NB4 (cell line): ENCODE measurements at regions not wholly inside any gene's neighbourhood (a gene's known extent, or its start where the extent isn't known, plus 50 kb on each side); places are given as distances from the start of the nearest gene placed in this dataset.

ENCODE experiments used
- POLR2A ChIP-seq: IDR thresholded peaks from 2 replicates; pipeline ENCODE4 v1.6.1; 2011; ENCODE audit warnings: mild to moderate bottlenecking; ENCODE audit not compliant: insufficient read length; ENCODE audit errors: extremely low read depth
- TF ChIP-seq, protein P1 (sequence below): IDR thresholded peaks from one replicate; pipeline ENCODE4 v1.5.1; 2012; ENCODE audit warnings: low read depth, low read length
- TF ChIP-seq, protein P2 (sequence below): IDR thresholded peaks from 2 replicates; pipeline ENCODE4 v1.6.1; 2011; ENCODE audit warnings: low read depth, low read length

DNA sequence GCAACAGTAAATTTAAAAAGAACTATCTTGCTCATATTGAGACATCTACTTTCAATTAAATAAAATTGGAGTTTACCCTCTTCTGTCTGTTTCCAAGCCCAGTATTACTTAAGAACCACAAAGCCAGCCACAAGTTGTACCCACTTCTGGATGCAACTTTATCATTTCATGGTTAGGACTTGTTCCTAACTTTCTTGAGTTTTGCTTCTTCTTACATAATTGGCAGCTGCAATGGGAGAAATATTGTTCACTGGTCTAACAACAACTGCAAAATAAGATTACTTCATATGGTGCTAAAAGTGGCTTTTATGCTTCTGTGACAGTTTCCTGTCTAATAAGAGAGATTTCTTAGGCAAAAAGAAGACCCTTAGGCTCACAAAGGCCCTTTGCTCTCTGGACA, 240.6 kb downstream of the OTOL1 start:
- TF ChIP-seq, protein P1, sequence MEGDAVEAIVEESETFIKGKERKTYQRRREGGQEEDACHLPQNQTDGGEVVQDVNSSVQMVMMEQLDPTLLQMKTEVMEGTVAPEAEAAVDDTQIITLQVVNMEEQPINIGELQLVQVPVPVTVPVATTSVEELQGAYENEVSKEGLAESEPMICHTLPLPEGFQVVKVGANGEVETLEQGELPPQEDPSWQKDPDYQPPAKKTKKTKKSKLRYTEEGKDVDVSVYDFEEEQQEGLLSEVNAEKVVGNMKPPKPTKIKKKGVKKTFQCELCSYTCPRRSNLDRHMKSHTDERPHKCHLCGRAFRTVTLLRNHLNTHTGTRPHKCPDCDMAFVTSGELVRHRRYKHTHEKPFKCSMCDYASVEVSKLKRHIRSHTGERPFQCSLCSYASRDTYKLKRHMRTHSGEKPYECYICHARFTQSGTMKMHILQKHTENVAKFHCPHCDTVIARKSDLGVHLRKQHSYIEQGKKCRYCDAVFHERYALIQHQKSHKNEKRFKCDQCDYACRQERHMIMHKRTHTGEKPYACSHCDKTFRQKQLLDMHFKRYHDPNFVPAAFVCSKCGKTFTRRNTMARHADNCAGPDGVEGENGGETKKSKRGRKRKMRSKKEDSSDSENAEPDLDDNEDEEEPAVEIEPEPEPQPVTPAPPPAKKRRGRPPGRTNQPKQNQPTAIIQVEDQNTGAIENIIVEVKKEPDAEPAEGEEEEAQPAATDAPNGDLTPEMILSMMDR: no peak
- TF ChIP-seq, protein P2, sequence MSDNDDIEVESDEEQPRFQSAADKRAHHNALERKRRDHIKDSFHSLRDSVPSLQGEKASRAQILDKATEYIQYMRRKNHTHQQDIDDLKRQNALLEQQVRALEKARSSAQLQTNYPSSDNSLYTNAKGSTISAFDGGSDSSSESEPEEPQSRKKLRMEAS: no peak
- no peak for TF ChIP-seq POLR2A
